HCT116 (cell line): ENCODE measurements at regions not wholly inside any gene's neighbourhood (a gene's known extent, or its start where the extent isn't known, plus 50 kb on each side); places are given as distances from the start of the nearest gene placed in this dataset.

ENCODE experiments used
- CEBPB ChIP-seq: IDR thresholded peaks from 2 replicates; pipeline ENCODE4 v1.6.1; 2012; ENCODE audit warnings: low read depth
- EZH2 ChIP-seq: fragments of 200-600 bp; sonication (generic); IDR thresholded peaks from 2 replicates; pipeline ENCODE4 v1.6.1; 2017; ENCODE audit warnings: antibody characterized with exemption, mixed run types
- EZH2phosphoT487 ChIP-seq: fragments of 200-600 bp; IDR thresholded peaks from 2 replicates; pipeline ENCODE4 v1.6.1; 2018; ENCODE audit warnings: antibody characterized with exemption, borderline replicate concordance
- POLR2AphosphoS5 ChIP-seq: IDR thresholded peaks from 2 replicates; pipeline ENCODE4 v1.6.1; 2011; ENCODE audit warnings: mild to moderate bottlenecking, low read depth, low read length, moderate library complexity
- SP1 ChIP-seq: IDR thresholded peaks from 2 replicates; pipeline ENCODE4 v1.6.1; 2012; ENCODE audit warnings: low read depth
- TF ChIP-seq, protein P1 (sequence below), 3 experiments: fragments of 200-600 bp in 1 of 3; sonication (generic) in 1 of 3; IDR thresholded peaks in 2 of 3; conservative IDR thresholded peaks in 1 of 3; 2 replicates each; pipeline ENCODE4 v1.5.1; 2012 to 2017; ENCODE audit warnings: low read depth in 2 of 3, low read length in 2 of 3, antibody characterized with exemption in 1 of 3, borderline replicate concordance in 1 of 3, control low read depth in 1 of 3, mild to moderate bottlenecking in 1 of 3, mixed read lengths in 1 of 3, mixed run types in 1 of 3, moderate library complexity in 1 of 3; ENCODE audit not compliant: insufficient read depth in 1 of 3
- TF ChIP-seq, protein P2 (sequence below): IDR thresholded peaks from 2 replicates; pipeline ENCODE4 v1.6.1; 2012; ENCODE audit warnings: low read depth
- TF ChIP-seq, protein P3 (sequence below): IDR thresholded peaks from 2 replicates; pipeline ENCODE4 v1.6.1; 2012

DNA sequence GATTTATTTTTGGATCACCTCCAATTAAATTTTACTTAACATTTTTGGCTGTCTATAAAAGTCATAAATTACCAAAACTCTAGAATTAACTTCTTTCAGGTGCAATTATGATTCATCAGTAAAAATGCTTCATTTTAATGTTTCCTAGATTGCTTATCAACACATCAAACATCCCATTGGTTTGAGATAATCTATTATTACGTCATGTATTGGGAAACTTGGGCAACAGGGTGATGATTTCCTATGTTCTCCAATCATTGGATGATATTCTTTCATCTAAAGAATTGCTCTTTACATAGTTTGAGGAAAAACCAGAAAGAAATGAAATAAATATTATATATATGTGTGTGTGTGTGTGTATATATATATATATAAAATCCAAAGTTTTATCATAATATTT is 76.8 kb upstream of the KCNJ6 start:
- TF ChIP-seq EZH2phosphoT487 (no peak), POLR2AphosphoS5 (no peak), EZH2 (no peak), CEBPB (no peak), SP1 (no peak)
- TF ChIP-seq, protein P1, sequence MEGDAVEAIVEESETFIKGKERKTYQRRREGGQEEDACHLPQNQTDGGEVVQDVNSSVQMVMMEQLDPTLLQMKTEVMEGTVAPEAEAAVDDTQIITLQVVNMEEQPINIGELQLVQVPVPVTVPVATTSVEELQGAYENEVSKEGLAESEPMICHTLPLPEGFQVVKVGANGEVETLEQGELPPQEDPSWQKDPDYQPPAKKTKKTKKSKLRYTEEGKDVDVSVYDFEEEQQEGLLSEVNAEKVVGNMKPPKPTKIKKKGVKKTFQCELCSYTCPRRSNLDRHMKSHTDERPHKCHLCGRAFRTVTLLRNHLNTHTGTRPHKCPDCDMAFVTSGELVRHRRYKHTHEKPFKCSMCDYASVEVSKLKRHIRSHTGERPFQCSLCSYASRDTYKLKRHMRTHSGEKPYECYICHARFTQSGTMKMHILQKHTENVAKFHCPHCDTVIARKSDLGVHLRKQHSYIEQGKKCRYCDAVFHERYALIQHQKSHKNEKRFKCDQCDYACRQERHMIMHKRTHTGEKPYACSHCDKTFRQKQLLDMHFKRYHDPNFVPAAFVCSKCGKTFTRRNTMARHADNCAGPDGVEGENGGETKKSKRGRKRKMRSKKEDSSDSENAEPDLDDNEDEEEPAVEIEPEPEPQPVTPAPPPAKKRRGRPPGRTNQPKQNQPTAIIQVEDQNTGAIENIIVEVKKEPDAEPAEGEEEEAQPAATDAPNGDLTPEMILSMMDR (IDR thresholded peaks at IDR 0.05 in 2 of 3, conservative IDR thresholded peaks at IDR 0.05 in 1 of 3; ENCODE audit: borderline replicate concordance in 1 of 3, insufficient read depth in 1 of 3, low read depth in 2 of 3, low read length in 2 of 3), result no peak
- TF ChIP-seq, protein P2, sequence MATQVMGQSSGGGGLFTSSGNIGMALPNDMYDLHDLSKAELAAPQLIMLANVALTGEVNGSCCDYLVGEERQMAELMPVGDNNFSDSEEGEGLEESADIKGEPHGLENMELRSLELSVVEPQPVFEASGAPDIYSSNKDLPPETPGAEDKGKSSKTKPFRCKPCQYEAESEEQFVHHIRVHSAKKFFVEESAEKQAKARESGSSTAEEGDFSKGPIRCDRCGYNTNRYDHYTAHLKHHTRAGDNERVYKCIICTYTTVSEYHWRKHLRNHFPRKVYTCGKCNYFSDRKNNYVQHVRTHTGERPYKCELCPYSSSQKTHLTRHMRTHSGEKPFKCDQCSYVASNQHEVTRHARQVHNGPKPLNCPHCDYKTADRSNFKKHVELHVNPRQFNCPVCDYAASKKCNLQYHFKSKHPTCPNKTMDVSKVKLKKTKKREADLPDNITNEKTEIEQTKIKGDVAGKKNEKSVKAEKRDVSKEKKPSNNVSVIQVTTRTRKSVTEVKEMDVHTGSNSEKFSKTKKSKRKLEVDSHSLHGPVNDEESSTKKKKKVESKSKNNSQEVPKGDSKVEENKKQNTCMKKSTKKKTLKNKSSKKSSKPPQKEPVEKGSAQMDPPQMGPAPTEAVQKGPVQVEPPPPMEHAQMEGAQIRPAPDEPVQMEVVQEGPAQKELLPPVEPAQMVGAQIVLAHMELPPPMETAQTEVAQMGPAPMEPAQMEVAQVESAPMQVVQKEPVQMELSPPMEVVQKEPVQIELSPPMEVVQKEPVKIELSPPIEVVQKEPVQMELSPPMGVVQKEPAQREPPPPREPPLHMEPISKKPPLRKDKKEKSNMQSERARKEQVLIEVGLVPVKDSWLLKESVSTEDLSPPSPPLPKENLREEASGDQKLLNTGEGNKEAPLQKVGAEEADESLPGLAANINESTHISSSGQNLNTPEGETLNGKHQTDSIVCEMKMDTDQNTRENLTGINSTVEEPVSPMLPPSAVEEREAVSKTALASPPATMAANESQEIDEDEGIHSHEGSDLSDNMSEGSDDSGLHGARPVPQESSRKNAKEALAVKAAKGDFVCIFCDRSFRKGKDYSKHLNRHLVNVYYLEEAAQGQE, result no peak
- TF ChIP-seq, protein P3, sequence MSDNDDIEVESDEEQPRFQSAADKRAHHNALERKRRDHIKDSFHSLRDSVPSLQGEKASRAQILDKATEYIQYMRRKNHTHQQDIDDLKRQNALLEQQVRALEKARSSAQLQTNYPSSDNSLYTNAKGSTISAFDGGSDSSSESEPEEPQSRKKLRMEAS, result no peak
